DLD1 (cell line): ENCODE measurements at regions not wholly inside any gene's neighbourhood (a gene's known extent, or its start where the extent isn't known, plus 50 kb on each side); places are given as distances from the start of the nearest gene placed in this dataset.

Experiments used
- in situ Hi-C: cut with HindIII; loops from 2 replicates; pipeline ENCODE4 v1.10.0; 2017; ENCODE audit warnings: low sequenced_read_pairs

DNA sequence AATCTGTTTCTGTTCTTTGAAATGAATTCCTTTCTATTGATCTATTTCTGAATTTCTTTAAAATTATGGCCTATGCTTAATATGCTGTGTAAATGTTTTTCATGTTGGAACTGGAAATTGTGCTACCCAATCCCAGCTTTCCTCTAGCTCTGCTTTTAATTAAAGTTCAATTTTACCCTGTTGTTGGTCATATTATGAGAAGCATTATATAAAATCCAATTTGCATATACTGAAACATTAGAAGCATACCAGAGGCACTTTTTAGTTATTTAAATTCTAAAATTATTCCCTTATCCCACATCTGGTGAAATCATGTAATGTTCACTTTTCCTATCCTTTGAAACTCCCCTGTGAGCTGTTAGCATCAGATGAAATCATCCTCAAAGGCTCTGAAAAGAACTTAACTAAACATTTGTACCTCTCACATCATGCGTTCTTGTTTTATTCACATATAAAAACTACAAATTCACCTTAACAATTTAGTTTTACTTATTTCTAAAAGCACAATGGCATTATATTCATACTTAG is 160.6 kb upstream of the COL21A1 start:
- in situ Hi-C loops, result no loop called here

DNA sequence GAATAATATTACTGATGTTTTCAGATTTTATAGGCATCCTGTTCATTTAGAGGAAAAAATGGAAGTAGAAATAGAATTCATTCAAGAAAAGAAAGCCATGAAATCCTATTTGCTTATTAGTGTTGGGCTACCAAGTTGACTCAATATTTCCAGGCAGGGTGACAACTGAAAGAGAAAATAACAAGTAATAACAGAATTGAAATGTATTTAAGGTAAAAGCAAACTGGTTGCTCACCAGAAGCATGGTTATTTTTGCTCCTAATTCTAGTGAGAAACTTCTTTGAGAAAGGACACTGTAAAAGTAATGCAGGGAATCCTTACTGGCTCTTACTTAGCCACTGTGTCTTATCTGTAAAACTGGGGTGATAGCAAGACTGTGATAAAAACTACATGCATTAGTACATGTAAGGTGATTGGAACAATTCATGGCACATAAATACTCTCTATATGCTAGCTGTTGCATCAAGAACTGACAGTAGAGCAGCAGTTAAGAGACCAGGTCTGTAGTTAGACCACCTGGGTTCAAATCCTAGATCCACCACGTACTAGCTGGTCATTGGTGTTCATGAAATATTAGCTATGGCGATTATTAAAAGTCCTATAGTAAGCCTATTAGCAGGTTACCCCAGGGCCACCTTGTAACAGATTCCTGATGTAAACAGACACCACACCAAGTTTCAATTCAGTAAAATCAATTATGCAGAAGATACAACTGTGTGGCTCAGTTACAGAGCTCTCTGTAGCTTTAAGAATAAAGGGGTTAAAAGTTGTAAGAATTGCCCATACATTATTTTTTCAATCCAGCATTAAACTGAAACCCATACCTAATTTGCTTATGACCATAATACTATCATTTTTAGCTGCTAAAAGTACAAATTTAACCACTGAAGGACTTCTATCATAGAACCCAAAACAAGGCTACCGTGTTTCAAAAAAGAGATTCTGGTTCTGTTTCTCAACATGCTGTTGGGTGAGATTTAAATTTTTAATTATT is 159.2 kb upstream of the COL21A1 start:
- in situ Hi-C loops, result no loop called here

DNA sequence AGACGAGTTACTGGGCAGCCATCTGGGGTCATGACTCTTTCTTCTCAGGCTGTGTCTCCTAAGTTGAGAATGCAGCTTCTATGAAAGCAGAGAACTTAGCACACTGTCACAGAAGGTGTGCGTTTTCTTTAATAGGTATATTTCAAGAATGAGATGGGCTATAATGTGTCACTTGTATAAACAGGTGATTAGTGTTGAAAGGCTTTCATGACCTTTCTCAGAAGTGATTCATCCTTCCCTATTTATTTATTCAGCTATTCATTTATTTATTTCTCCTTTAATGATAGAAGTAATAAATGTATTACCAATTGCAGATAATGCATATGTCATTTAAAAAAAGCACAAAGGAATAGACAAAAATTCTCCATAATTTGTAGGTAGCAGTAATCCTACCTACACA is 157.2 kb upstream of the COL21A1 start:
- in situ Hi-C loops, result no loop called here

DNA sequence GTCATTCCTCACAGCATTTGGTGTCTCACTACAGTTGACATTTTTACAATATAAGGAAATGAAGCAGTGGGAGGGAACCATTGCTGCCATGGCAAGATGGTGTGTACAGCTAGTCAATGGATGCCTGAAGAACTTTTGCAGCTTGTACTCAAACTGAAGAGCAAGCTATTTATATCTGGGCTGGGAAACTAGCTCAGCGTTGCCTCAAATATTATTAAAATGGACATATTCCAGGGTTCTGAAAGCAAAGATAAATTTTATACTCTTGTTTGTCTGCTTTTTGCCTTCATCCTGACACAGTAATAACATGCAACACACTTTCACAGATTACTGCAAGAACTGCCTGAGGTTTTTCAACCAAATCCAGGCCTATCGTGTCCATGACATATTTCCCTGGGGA is 156.4 kb upstream of the COL21A1 start:
- in situ Hi-C loops, result no loop called here

DNA sequence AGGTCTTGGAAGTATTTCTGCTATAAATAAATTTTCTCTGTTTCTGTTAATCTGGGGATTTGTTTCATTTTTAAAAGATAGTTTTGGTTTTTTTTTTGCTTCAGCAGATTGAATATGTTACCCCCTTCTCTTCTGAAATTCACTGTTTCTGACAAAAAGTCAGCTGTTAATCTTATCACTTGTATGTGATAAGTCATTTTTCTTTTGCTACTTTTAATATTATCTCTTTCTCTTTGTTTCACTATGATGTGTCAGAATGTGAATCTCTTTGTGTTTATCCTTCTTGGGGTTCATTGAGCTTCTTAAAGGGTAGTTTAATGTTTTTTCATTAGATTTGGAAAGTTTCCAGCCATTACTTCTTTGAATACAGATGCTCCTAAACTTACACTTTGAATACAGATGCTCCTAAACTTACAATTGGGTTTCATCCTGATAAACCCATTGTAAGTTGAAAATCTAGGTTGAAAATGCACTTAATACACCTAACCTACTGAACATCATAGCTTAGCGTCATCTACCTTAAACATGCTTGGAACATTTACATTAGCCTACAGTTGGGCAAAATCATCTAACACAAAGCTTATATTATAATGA is 154.2 kb upstream of the COL21A1 start:
- in situ Hi-C loops, result no loop called here

DNA sequence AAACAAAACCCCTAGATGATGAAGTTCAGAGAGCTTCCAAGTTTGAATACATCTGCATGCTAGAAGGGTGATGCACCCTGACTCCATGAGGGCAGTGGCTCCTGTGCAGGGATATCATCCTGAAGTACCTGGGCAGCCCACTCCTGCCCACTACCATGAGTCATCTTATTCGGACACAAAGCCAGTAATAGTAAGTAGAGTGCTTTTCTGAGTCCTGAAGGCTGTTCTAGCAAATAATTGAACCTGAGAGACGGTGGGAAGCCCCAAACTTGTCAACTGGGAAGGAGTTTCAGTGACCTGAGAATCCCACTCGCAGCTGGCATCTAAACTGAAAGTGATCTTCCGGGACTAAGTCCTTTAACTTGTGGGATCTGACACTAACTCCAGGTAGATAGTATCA is 152.9 kb upstream of the COL21A1 start:
- in situ Hi-C loops, result no loop called here

DNA sequence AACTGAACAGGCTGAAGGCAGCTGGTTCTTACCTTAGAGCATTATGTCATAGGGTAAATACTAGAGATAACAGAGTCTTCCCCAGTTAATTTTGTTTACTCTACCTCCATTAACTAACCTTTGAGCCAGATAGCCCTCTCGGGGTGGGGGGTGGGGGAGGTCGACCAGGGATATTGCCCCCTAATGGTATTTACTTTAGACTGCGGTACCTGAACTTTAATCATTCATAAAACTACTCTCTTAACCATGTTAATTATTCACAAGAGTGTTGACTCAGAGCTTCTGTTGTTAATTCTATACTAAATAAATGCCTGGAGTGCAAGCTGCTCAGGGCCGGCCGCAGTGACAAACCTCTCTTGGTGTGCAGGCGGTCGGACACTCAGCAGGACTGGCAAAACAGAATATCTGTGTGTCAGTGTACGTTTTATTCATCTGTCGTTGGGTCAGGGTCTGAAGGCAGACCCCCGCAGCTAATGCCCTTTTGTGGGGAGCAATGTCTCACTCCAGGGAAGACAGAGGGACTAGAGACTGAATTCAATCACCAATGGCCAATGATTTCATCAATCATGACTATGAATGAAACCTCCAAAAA is 152.4 kb upstream of the COL21A1 start:
- in situ Hi-C loops, result no loop called here

DNA sequence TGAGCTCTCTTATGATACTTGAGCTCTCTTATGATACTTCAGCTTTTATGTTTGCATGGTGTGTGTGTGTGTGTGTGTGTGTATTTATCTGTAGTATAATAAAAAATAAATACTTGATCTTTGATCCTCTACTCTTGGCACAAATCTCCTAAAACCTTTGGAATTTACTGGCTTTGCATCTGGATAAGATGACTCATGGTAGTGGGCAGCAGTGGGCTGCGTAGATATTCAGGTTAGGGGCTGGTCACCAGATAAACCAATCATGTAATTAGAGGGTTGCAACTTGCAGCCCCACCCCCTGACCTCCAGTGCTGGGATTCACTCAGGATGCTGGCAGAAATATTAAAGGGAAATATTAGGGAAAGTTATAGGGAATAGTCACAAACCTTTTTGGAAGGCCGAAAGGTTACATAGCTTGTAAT is 151.9 kb upstream of the COL21A1 start:
- in situ Hi-C loops, result no loop called here

DNA sequence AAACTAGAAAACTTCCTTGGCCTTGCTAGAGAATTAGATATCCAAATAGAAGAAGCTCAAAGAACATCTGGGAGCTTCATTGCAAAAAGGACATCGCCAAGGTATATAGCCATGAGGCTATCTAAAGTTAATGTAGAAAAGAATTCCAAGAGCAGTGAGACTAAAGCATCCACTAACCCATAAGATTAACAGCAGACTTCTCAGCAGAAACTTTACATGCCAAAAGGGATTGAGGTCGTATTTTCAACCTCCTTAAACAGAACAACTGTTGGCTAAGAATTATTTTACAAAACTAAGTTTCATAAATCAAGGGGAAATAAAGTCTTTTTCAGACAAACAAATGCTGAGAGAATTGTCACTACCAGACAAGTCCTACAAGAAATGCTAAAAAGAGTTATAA is 149.1 kb upstream of the COL21A1 start:
- in situ Hi-C loops, result no loop called here

DNA sequence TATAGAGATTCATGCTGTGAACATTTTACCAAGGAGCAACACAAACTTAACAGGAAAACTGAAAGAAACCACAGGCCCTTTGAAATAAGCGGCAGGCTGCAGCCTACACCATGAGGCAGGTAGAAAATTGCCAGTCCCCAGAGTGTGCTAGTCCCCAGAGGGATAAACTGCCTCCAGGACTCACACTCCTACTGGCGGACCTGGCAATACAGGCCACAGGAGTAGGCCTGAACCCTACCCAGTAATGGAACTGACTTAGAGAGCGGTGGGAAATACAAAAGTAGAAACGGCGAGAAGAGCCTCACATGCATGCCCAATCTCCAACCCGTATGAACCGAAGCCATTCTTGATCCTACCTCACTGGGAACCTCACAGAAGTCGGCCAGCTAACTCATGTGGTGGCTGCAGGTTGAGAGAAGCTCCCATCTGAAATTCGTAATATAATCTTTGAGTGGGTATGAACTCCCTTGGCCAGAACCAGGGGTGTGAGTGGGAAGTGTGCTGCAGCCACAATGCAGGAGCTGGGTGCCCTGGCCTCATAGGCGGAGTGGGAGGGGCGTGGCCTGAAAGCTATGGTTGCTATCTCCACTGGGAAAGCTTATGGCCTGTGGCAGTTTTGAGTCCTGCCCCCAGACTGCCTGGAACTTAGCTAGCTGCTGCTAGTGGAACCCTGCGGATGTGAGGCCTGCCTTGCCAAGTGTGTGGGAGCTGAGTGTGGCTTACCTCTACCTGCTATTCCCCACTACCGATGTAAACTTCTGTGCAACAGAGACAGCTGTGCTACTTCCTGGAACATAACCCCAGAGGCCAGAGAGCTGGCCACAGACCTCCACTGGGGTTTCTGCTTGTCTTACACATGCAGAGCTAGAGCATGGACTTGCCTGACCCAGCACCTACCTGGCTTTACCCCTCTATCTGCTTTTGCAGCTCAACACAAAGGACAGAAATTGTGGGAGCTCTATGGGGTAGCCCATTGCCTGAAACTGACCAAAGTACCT is 146.5 kb upstream of the COL21A1 start:
- in situ Hi-C loops, result no loop called here

DNA sequence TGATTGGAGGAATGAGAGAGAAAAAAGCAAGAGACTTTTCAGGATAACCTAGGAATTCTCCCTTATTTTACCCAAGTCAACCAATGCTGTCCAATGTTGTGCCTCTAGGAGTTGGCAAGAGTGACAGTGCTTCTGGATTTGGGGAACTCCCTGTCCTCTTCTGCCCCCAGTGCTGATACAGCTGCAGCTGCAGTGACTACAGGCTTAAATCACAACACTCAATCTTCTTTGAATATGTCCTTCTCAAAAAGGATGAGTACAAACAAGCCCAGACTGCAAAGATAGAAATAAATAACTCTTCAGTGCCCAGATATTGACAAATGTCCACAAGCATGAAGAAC is 141.0 kb upstream of the COL21A1 start:
- in situ Hi-C loops, result no loop called here

DNA sequence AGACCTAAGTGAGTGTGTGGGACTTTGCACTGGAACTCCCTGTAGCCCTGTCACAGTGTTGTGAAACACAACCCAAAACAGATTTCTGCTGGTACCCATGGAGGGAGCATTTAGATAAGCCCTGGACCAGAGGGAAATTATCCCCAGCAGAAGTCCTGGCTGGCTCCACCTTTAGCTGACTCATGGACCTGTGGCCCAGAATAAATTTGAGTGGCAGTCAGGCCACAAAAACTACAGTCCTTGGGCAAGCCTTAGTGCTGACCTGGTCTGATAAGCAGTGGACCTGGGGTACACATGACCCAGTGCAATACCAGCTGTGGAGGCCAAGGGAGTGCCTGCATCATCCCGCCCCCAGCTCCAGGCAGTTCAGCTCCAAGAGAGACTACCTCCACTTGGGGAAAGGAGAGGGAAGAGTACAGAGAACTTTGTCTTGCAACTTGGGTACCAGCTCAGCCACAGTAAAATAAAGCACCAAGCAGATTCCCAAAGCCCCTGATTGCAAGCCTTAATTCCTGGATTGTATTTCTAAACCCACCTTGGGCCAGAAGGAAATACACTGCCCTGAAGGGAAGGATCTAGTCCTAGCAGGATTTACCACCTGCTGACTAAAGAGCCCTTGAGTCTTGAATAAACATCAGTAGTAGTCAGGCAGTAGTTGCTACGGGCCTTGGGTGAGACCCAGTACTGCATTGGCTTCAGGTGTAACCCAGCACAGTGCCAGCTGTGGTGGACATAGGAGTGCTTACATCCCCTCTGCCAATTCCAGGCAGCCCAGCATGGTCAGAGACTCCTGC is 140.4 kb upstream of the COL21A1 start:
- in situ Hi-C loops, result no loop called here

DNA sequence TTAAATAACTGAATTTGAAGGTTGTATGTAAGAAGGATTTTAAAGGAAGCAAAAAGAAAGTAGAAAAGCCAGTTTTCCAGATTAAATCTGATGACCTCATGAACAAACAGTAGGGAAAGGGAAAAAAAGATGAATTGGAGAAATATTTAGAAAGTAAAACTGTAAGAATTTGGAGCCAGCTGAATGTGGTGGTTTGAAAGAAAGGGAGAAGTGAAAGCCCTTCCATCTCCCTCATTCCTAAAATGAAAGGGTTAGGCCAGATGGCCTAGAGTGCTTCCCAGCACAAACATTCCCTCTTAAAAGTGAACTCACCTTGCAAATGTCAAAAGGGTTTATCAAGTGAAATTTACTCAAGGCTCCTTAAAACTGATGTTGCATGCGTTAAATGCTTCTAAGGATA is 139.3 kb upstream of the COL21A1 start:
- in situ Hi-C loops, result no loop called here

DNA sequence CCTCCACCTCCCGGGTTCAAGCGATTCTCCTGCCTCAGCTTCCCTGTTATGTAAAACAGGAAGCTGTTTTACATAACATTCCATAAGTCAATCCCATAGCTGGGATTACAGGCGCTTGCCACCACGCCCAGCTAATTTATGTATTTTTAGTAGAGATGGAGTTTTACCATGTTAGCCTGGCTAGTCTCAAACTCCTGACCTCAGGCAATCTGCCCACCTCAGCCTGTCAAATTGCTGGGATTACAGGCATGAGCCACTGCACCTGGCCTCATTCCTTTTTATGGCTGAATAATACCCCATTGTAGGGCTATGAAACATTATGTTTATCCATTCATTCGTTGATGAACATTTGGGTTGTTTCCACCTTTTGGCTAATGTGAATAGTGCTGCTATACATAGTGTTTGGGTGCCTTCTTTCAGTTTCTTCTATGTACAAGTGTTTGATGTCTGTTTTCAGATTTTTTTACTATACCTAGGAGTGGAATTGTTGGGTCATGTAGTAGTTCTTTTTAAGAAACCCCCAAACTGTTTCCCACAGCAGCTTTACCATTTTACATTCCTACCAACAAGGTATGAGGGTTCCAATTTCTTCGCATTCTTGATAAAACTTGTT is 138.7 kb upstream of the COL21A1 start:
- in situ Hi-C loops, result no loop called here

DNA sequence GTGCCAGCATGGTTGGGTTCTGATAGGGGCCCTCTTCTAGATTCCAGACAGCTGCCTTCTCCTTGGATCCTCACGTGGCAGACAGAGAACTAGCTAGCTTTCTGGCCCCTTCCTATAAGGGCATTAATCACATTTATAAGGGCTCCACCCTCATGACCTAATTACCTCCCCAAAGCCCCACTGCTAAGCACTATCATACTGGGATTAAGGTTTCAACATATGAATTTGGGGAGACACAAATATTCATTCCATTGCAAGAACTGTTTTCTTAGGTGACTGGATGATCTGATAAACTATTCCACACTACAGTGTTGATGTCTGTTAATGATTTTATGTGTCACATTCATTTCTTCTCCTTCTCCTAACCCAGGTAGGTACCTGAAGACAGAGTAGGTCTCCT is 135.8 kb upstream of the COL21A1 start:
- in situ Hi-C loops, result no loop called here

DNA sequence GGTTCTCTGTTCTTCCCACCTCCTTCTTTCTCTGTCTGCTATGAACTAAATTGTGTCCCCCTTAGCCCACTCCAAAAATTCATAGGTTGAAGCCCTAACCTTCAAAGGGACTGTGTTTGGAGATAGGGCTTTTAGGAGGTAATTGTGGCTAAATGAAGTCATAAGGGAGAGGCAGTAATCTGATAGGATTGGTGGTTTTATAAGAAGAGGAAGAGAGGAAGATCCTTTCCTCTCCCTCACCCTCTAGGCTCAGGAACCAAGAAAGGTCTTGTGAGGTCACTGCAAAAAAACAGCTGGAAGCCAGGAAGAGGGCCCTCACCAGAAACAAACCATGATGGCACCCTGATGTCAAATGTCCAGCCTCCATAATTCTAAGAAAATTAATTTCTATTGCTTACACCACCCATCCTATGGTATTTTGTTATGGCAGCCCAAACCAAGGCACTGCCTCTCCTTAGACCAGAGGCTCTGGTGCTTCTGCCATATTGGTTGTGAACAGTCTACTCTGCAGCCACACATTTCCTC is 135.1 kb upstream of the COL21A1 start:
- in situ Hi-C loops, result no loop called here

DNA sequence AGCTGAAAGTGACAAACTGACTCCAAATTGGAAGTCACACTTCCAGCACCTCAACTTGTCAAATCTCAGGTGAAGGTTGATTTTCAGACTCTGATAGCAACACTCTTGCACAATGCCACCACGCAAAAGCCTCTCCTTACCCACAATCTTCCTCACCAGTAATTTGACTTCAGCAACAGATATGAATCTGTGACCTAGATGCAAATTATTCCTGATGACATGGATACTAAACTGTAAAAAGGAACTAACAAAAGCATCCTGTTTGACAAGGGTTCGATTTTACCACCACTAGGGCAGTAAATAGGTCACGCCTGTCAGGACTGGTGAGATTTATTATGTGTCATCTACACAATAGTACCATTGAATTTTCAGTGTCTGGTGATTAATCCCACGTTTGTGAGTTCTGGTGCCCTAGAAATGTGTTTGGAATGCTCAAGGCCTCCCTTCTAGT is 134.4 kb upstream of the COL21A1 start:
- in situ Hi-C loops, result no loop called here

DNA sequence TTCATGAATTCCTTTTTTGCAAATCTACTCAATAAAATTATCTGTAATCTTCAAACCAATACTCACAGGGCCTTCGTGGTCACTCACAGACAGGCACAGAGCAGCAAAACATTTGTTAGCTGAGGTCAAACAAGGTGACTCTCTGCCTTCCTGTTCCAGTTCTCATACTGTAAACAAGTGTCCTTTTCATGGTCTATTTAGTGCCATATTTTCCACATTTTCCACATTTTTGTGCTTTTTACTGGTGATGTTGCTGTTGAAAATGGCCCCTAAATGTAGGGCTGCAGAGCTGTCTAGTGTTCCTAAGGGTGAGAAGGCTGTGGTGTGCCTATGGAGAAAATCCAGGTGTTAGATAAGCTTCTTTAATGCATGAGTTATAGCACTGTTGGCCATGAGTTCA is 133.1 kb upstream of the COL21A1 start:
- in situ Hi-C loops, result no loop called here

DNA sequence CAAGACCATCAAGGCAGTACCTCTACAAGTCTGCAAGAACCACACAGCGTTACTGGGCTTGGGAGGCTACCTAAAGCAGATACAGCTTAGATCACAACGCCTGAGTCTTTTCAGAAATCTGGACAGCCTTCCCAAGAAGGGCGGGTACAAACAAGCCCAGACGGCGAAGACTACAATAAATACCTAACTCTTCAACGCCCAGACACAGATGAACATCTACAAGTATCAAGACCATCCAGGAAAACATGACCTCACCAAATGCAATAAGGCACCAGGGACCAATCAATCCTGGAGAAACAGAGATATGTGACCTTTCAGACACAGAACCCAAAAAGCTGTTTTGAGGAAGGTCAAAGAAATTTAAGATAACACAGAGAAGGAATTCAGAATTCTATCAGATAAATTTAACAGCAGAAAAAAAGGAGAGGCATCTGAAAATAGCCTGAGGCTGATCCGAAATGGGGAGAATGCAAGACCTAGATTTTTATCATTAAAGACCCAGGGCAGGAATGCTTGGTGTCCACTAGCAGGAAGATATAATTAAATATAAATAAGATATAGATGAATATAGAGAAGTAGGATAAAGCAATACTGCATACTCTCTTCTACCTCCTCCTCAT is 131.7 kb upstream of the COL21A1 start:
- in situ Hi-C loops, result no loop called here
